ENCODE measurements at regions not wholly inside any gene's neighbourhood (a gene's known extent, or its start where the extent isn't known, plus 50 kb on each side); places are given as distances from the start of the nearest gene placed in this dataset.

- Histone ChIP-seq H3K4me3 (no peak overlapping the region), H3K27ac (no peak overlapping the region)
- DNase-seq (ENCODE audit: low spot score) = no peak
- TF ChIP-seq CTCF (IDR thresholded peaks at IDR 0.05) = no peak
Observed at GRCh38 chr22:34897126-34897525, 168.8 kb upstream of the ISX start.

- H3K4me3 ChIP-seq = no peak overlapping the region
- H3K27ac ChIP-seq = no peak overlapping the region
- TF ChIP-seq CTCF (IDR thresholded peaks at IDR 0.05) = no peak
- DNase-seq (ENCODE audit: low spot score) = no peak
Observed at GRCh38 chr22:34902335-34902734, 163.6 kb upstream of the ISX start.

GRCh38 chr22:34903416-34903815 lies 162.5 kb upstream of the ISX start:
- DNase-seq (ENCODE audit: low spot score) = no peak
- Histone ChIP-seq H3K4me3 (no peak overlapping the region), H3K27ac (no peak overlapping the region)
- TF ChIP-seq CTCF (IDR thresholded peaks at IDR 0.05) = no peak

- TF ChIP-seq CTCF (IDR thresholded peaks at IDR 0.05) = no peak
- no peak overlapping the region for H3K4me3 ChIP-seq
- H3K27ac ChIP-seq = no peak overlapping the region
- no peak for DNase-seq (ENCODE audit: low spot score)
Observed at GRCh38 chr22:34904486-34904885, 161.5 kb upstream of the ISX start.

- no peak for DNase-seq (ENCODE audit: low spot score)
- no peak overlapping the region for H3K27ac ChIP-seq
- H3K4me3 ChIP-seq = no peak overlapping the region
Observed at GRCh38 chr22:34913826-34914225, 152.1 kb upstream of the ISX start.

GRCh38 chr22:34914846-34915245 lies 151.1 kb upstream of the ISX start:
- no peak for TF ChIP-seq CTCF (IDR thresholded peaks at IDR 0.05)
- no peak overlapping the region for H3K4me3 ChIP-seq
- no peak for DNase-seq (ENCODE audit: low spot score)

More at GRCh38 chr22:34913826-34914225, 152.1 kb upstream of the ISX start:
- no peak for TF ChIP-seq CTCF (IDR thresholded peaks at IDR 0.05)

GRCh38 chr22:34917239-34917638 lies 148.7 kb upstream of the ISX start:
- Histone ChIP-seq H3K27ac (no peak overlapping the region), H3K4me3 (no peak overlapping the region)
- TF ChIP-seq CTCF (IDR thresholded peaks at IDR 0.05) = no peak
- DNase-seq (ENCODE audit: low spot score) = no peak

More at GRCh38 chr22:34914846-34915245, 151.1 kb upstream of the ISX start:
- no peak overlapping the region for H3K27ac ChIP-seq
